BJ (cell line): ENCODE measurements at regions not wholly inside any gene's neighbourhood (a gene's known extent, or its start where the extent isn't known, plus 50 kb on each side); places are given as distances from the start of the nearest gene placed in this dataset.

Experiments used
- CTCF ChIA-PET: fragments of 350-600 bp; formaldehyde crosslinking; extraction: SDS; loops from one replicate; lab custom pipeline; 2021; ENCODE audit warnings: antibody characterized with exemption, inconsistent platforms; lab: Yijun Ruan, JAX
- POLR2A ChIA-PET: fragments of 300-600 bp; sonication (Branson Sonifier 250); formaldehyde crosslinking; extraction: SDS; loops from one replicate; lab custom pipeline; 2021; ENCODE audit warnings: antibody characterized with exemption; lab: Charles Lee
- DNase-seq: peaks from one replicate; pipeline ENCODE4 v3.0.0-alpha.2; 2011; ENCODE audit warnings: low read depth
- H3K27me3 ChIP-seq: 2 replicates; pipeline ENCODE4 v1.6.0; 2011; ENCODE audit warnings: low read length; ENCODE audit not compliant: control insufficient read depth, insufficient read depth
- H3K36me3 ChIP-seq: 2 replicates; pipeline ENCODE4 v1.5.1; 2011; ENCODE audit warnings: low read length; ENCODE audit not compliant: control insufficient read depth, insufficient read depth
- H3K4me3 ChIP-seq: 2 replicates; pipeline ENCODE4 v1.5.1; 2011; ENCODE audit warnings: low read depth, mild to moderate bottlenecking, control low read depth, low read length
- CTCF ChIP-seq: IDR thresholded peaks from 2 replicates; pipeline ENCODE4 v1.5.1; 2011; ENCODE audit warnings: low read depth, mild to moderate bottlenecking, control low read depth, inconsistent platforms, low read length, moderate library complexity; ENCODE audit not compliant: insufficient read depth

GRCh38 chr18:25557011-25557410 lies 205.0 kb upstream of the ZNF521 start:
- CTCF ChIA-PET: interaction anchor here (0.7 to 1.1 kb wide), 3 partner anchors 15 to 342 kb away, joined by 3 read pairs; no protein-coding TSS in a partner anchor
- DNase-seq: no peak
- TF ChIP-seq CTCF: no peak
- no peaks in the 10 kb centered on the region for H3K36me3 ChIP-seq
- no peaks in the 10 kb centered on the region for H3K27me3 ChIP-seq
- POLR2A ChIA-PET: no interaction called here
- H3K4me3 ChIP-seq: no peak overlapping the region

- no peak for DNase-seq
- ChIA-PET POLR2A (no interaction called here), CTCF (no interaction called here)
- Histone ChIP-seq H3K36me3 (no peaks in the 10 kb centered on the region), H3K27me3 (no peaks in the 10 kb centered on the region), H3K4me3 (no peak overlapping the region)
- no peak for TF ChIP-seq CTCF
Observed at GRCh38 chr18:25553631-25554263, 201.8 kb upstream of the ZNF521 start.

- ChIA-PET CTCF (interaction anchor here (1.2 kb wide), 1 partner anchor 11 kb away, joined by 3 read pairs; no protein-coding TSS in a partner anchor), POLR2A (no interaction called here)
- no peak for TF ChIP-seq CTCF
Observed at GRCh38 chr18:25544546-25545287, 192.8 kb upstream of the ZNF521 start.

GRCh38 chr18:25538175-25538922 lies 186.4 kb upstream of the ZNF521 start:
- ChIA-PET POLR2A (no interaction called here), CTCF (no interaction called here)
- DNase-seq: no peak
- no peak for TF ChIP-seq CTCF
- peaks cover 2% of the 10 kb centered on the region; the same call in 1 of the 2 replicates for H3K27me3 ChIP-seq
- H3K4me3 ChIP-seq: no peak overlapping the region
- H3K36me3 ChIP-seq: no peaks in the 10 kb centered on the region

More at GRCh38 chr18:25544546-25545287, 192.8 kb upstream of the ZNF521 start:
- Histone ChIP-seq H3K4me3 (no peak overlapping the region), H3K36me3 (no peaks in the 10 kb centered on the region), H3K27me3 (peaks cover 2% of the 10 kb centered on the region; the same call in 1 of the 2 replicates)
- no peak for DNase-seq

- no peak for DNase-seq
- no peak for TF ChIP-seq CTCF
- no peaks in the 10 kb centered on the region for H3K36me3 ChIP-seq
- no peak overlapping the region for H3K4me3 ChIP-seq
- no peaks in the 10 kb centered on the region for H3K27me3 ChIP-seq
- POLR2A ChIA-PET: no interaction called here
- CTCF ChIA-PET: interaction anchor here (0.6 kb wide), 1 partner anchor 622 kb away, joined by 3 read pairs; no protein-coding TSS in a partner anchor
Observed at GRCh38 chr18:25535495-25535894, 183.5 kb upstream of the ZNF521 start.
